GM23338 (cell line): ENCODE measurements at regions not wholly inside any gene's neighbourhood (a gene's known extent, or its start where the extent isn't known, plus 50 kb on each side); places are given as distances from the start of the nearest gene placed in this dataset.

Experiments used
- CREB1 ChIP-seq: fragments of 250-450 bp; sonication (Bioruptor Pico); IDR thresholded peaks from 2 replicates; pipeline ENCODE4 v1.5.0; 2020; ENCODE audit warnings: low read depth, mild to moderate bottlenecking, moderate library complexity
- CTCF ChIP-seq, 2 experiments: fragments of 200-600 bp in 1 of 2; sonication (generic) in 1 of 2; conservative IDR thresholded peaks; 2 replicates each; pipeline versions ENCODE4 v1.5.1 to v1.6.1; 2016 to 2017; ENCODE audit warnings: antibody characterized with exemption in 2 of 2, low read depth in 2 of 2, mild to moderate bottlenecking in 2 of 2, moderate library complexity in 1 of 2
- ETS1 ChIP-seq: IDR thresholded peaks from 2 replicates; pipeline ENCODE4 v1.6.1; 2016; ENCODE audit warnings: antibody characterized with exemption
- EZH2 ChIP-seq: fragments of 200-600 bp; sonication (generic); IDR thresholded peaks from one replicate; pipeline ENCODE4 v1.8.0; 2017; ENCODE audit warnings: antibody characterized with exemption, mild to moderate bottlenecking, low read depth; ENCODE audit not compliant: unreplicated experiment
- EZH2phosphoT487 ChIP-seq: fragments of 200-600 bp; sonication (generic); IDR thresholded peaks from one replicate; pipeline ENCODE4 v1.8.1; 2018; ENCODE audit warnings: antibody characterized with exemption; ENCODE audit not compliant: unreplicated experiment
- JUNB ChIP-seq: IDR thresholded peaks from one replicate; pipeline ENCODE4 v1.6.1; 2016; ENCODE audit warnings: antibody characterized with exemption; ENCODE audit not compliant: unreplicated experiment
- NANOG ChIP-seq: IDR thresholded peaks from 2 replicates; pipeline ENCODE4 v1.6.1; 2016; ENCODE audit warnings: antibody characterized with exemption, borderline replicate concordance
- POLR2AphosphoS5 ChIP-seq: IDR thresholded peaks from 2 replicates; pipeline ENCODE4 v1.6.1; 2016; ENCODE audit warnings: antibody characterized with exemption, low read depth
- ZNF114 ChIP-seq: fragments of 250-450 bp; sonication (Bioruptor Pico); IDR thresholded peaks from 2 replicates; pipeline ENCODE4 v1.5.0; 2020; ENCODE audit warnings: mild to moderate bottlenecking, moderate library complexity
- ZNF462 ChIP-seq: fragments of 250-450 bp; sonication (Bioruptor Pico); IDR thresholded peaks from 2 replicates; pipeline ENCODE4 v1.5.0; 2020; ENCODE audit warnings: mild to moderate bottlenecking, moderate library complexity
- TF ChIP-seq, protein P1 (sequence below): IDR thresholded peaks from one replicate; pipeline ENCODE4 v1.6.1; 2018; ENCODE audit warnings: antibody characterized with exemption; ENCODE audit not compliant: unreplicated experiment

- TF ChIP-seq EZH2 (no peak), CTCF (conservative IDR thresholded peaks at IDR 0.05; ENCODE audit: low read depth in 2 of 2) (no peak), CREB1 (CRISPR knock-in tag) (no peak), POLR2AphosphoS5 (no peak), ZNF114 (CRISPR knock-in tag) (no peak), EZH2phosphoT487 (no peak), ETS1 (no peak), NANOG (no peak), JUNB (no peak), ZNF462 (no peak)
- TF ChIP-seq, protein P1, sequence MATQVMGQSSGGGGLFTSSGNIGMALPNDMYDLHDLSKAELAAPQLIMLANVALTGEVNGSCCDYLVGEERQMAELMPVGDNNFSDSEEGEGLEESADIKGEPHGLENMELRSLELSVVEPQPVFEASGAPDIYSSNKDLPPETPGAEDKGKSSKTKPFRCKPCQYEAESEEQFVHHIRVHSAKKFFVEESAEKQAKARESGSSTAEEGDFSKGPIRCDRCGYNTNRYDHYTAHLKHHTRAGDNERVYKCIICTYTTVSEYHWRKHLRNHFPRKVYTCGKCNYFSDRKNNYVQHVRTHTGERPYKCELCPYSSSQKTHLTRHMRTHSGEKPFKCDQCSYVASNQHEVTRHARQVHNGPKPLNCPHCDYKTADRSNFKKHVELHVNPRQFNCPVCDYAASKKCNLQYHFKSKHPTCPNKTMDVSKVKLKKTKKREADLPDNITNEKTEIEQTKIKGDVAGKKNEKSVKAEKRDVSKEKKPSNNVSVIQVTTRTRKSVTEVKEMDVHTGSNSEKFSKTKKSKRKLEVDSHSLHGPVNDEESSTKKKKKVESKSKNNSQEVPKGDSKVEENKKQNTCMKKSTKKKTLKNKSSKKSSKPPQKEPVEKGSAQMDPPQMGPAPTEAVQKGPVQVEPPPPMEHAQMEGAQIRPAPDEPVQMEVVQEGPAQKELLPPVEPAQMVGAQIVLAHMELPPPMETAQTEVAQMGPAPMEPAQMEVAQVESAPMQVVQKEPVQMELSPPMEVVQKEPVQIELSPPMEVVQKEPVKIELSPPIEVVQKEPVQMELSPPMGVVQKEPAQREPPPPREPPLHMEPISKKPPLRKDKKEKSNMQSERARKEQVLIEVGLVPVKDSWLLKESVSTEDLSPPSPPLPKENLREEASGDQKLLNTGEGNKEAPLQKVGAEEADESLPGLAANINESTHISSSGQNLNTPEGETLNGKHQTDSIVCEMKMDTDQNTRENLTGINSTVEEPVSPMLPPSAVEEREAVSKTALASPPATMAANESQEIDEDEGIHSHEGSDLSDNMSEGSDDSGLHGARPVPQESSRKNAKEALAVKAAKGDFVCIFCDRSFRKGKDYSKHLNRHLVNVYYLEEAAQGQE = no peak
Observed at GRCh38 chrX:13404364-13404763, 84.5 kb upstream of the ATXN3L start.
